ENCODE measurements at regions not wholly inside any gene's neighbourhood (a gene's known extent, or its start where the extent isn't known, plus 50 kb on each side); places are given as distances from the start of the nearest gene placed in this dataset.

DNA sequence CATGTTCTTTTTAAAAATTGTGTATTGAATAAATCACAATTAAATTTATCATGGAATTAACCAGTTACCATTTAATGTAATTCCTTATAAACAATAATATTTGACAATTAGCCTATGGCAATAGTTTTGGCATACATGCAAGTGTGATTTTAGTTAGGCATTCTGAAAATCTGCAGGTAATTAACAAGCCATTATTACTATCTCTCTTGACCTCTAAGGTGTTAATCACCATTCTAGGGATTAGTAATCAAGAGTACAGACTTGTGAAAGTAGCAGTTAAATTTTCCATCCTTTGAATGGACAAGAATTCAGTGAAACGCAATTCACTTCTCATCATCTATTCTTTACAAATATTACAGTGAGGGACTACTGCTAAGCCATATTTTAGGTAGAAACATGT lies 127.7 kb upstream of the CHST9 start:
- TF ChIP-seq GATA2 (IDR thresholded peaks at IDR 0.05; ENCODE audit: insufficient read depth, insufficient read length, low read depth, low read length) (no peak), JUN (IDR thresholded peaks at IDR 0.05; ENCODE audit: borderline replicate concordance, insufficient read depth, insufficient read length, low read depth) (no peak), POLR2A (IDR thresholded peaks at IDR 0.05; ENCODE audit: low read depth, low read length) (no peak)
- TF ChIP-seq, protein P1, sequence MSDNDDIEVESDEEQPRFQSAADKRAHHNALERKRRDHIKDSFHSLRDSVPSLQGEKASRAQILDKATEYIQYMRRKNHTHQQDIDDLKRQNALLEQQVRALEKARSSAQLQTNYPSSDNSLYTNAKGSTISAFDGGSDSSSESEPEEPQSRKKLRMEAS (IDR thresholded peaks at IDR 0.05; ENCODE audit: insufficient read depth, insufficient read length): no peak
- dilution Hi-C loops (cut with MboI; ENCODE audit: extremely low pct_ligation_motif_present, low sequenced_read_pairs): no loop called here

DNA sequence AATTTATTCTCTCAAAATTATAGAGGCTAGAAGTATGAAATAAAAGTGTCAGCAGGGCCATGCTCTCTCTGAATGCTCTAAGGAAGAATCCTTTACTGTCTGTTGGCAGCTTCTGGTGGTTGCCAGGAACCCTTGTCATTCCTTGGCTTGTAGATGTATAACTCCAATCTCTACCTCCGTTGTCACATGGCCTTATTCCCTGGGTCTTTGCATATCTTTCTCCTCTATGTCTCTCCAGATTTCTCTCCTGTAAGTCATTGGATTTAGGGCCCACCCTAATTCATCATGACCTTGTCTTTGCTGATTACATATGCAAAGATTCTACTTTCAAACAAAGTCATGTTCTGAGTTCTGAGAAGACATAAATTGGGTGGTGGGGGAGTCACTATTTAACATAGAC lies 127.0 kb upstream of the CHST9 start:
- no peaks in the 10 kb centered on the region for H3K79me2 ChIP-seq (ENCODE audit: control insufficient read depth, insufficient read depth, low read length)
- H3K9ac ChIP-seq (replicated peaks; ENCODE audit: extremely low read depth, insufficient read depth, low read length): no peak overlapping the region
- CTCF ChIA-PET: no interaction called here
- H3K4me3 ChIP-seq (replicated peaks in 1 of 3; ENCODE audit: insufficient read depth in 1 of 3, low read depth in 1 of 3, low read length in 3 of 3): no peak overlapping the region
- dilution Hi-C loops (cut with MboI; ENCODE audit: extremely low pct_ligation_motif_present, low sequenced_read_pairs) (no loop called here), intact Hi-C loops (cut with micrococcal nuclease) (no loop called here)
- no peaks in the 10 kb centered on the region for H3K4me1 ChIP-seq (ENCODE audit: control insufficient read depth, extremely low read depth, insufficient read depth, low read length)
- H3K9me1 ChIP-seq (replicated peaks; ENCODE audit: control insufficient read depth, extremely low read depth, insufficient read depth, low read length): no peaks in the 10 kb centered on the region
- no peak for FAIRE-seq
- H2AFZ ChIP-seq (ENCODE audit: low read depth, low read length): no peak overlapping the region
- no peaks in the 10 kb centered on the region for H4K20me1 ChIP-seq (replicated peaks; ENCODE audit: control insufficient read depth, extremely low read depth, insufficient read depth, low read length)
- H3K27me3 ChIP-seq (ENCODE audit: control insufficient read depth in 2 of 2, insufficient read depth in 2 of 2, low read length in 2 of 2): no peaks in the 10 kb centered on the region
- no peak for TF ChIP-seq POLR2A (IDR thresholded peaks at IDR 0.05; ENCODE audit: low read depth, low read length)
- no peak for TF ChIP-seq JUN (IDR thresholded peaks at IDR 0.05; ENCODE audit: borderline replicate concordance, insufficient read depth, insufficient read length, low read depth)
- TF ChIP-seq POLR2AphosphoS5 (IDR thresholded peaks at IDR 0.05; ENCODE audit: insufficient read depth, low read depth, low read length): no peak
- TF ChIP-seq EZH2 (IDR thresholded peaks at IDR 0.05; ENCODE audit: borderline replicate concordance, low read depth, low read length, severe bottlenecking): no peak
- TF ChIP-seq, protein P1 (IDR thresholded peaks at IDR 0.05; ENCODE audit: insufficient read depth, insufficient read length): no peak
- TF ChIP-seq MYC (IDR thresholded peaks at IDR 0.05; ENCODE audit: low read depth, low read length): no peak
- TF ChIP-seq FOS (IDR thresholded peaks at IDR 0.05; ENCODE audit: borderline replicate concordance, insufficient read depth, low read length): no peak
- no peak for TF ChIP-seq GATA2 (IDR thresholded peaks at IDR 0.05; ENCODE audit: insufficient read depth, insufficient read length, low read depth, low read length)
- TF ChIP-seq, protein P2, sequence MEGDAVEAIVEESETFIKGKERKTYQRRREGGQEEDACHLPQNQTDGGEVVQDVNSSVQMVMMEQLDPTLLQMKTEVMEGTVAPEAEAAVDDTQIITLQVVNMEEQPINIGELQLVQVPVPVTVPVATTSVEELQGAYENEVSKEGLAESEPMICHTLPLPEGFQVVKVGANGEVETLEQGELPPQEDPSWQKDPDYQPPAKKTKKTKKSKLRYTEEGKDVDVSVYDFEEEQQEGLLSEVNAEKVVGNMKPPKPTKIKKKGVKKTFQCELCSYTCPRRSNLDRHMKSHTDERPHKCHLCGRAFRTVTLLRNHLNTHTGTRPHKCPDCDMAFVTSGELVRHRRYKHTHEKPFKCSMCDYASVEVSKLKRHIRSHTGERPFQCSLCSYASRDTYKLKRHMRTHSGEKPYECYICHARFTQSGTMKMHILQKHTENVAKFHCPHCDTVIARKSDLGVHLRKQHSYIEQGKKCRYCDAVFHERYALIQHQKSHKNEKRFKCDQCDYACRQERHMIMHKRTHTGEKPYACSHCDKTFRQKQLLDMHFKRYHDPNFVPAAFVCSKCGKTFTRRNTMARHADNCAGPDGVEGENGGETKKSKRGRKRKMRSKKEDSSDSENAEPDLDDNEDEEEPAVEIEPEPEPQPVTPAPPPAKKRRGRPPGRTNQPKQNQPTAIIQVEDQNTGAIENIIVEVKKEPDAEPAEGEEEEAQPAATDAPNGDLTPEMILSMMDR (IDR thresholded peaks at IDR 0.05; ENCODE audit: extremely low read depth in 1 of 2, insufficient read depth in 1 of 2, low read depth in 1 of 2, low read length in 2 of 2): no peak
- POLR2A ChIA-PET: no interaction called here
- BruUV-seq (replicated peaks): no TSS peak
- H3K4me2 ChIP-seq (ENCODE audit: insufficient read depth, low read length): no peak overlapping the region
- no peak for DNase-seq (ENCODE audit: low read depth, low spot score)
- H3K9me3 ChIP-seq (replicated peaks; ENCODE audit: control insufficient read depth, insufficient read depth, low read length): no peaks in the 10 kb centered on the region
- no peak overlapping the region for H3K27ac ChIP-seq (ENCODE audit: insufficient read depth, low read depth, low read length)
- no peaks in the 10 kb centered on the region for H3K36me3 ChIP-seq (ENCODE audit: control insufficient read depth in 2 of 2, extremely low read depth in 1 of 2, insufficient read depth in 2 of 2, low read length in 2 of 2)

More for the DNA sequence above, 127.7 kb upstream of the CHST9 start:
- FAIRE-seq (no peak), DNase-seq (ENCODE audit: low read depth, low spot score) (no peak)
- no peak overlapping the region for H2AFZ ChIP-seq (ENCODE audit: low read depth, low read length)
- H3K27me3 ChIP-seq (ENCODE audit: control insufficient read depth in 2 of 2, insufficient read depth in 2 of 2, low read length in 2 of 2): no peaks in the 10 kb centered on the region
- CTCF ChIA-PET: no interaction called here
- H3K4me2 ChIP-seq (ENCODE audit: insufficient read depth, low read length): no peak overlapping the region
- H4K20me1 ChIP-seq (replicated peaks; ENCODE audit: control insufficient read depth, extremely low read depth, insufficient read depth, low read length): no peaks in the 10 kb centered on the region
- no peaks in the 10 kb centered on the region for H3K9me1 ChIP-seq (replicated peaks; ENCODE audit: control insufficient read depth, extremely low read depth, insufficient read depth, low read length)
- no peaks in the 10 kb centered on the region for H3K9me3 ChIP-seq (replicated peaks; ENCODE audit: control insufficient read depth, insufficient read depth, low read length)
- intact Hi-C loops (cut with micrococcal nuclease): no loop called here
- H3K9ac ChIP-seq (replicated peaks; ENCODE audit: extremely low read depth, insufficient read depth, low read length): no peak overlapping the region
- H3K4me1 ChIP-seq (ENCODE audit: control insufficient read depth, extremely low read depth, insufficient read depth, low read length): no peaks in the 10 kb centered on the region
- no TSS peak for BruUV-seq (replicated peaks)
- H3K4me3 ChIP-seq (replicated peaks in 1 of 3; ENCODE audit: insufficient read depth in 1 of 3, low read depth in 1 of 3, low read length in 3 of 3): no peak overlapping the region
- H3K79me2 ChIP-seq (ENCODE audit: control insufficient read depth, insufficient read depth, low read length): no peaks in the 10 kb centered on the region
- no peak overlapping the region for H3K27ac ChIP-seq (ENCODE audit: insufficient read depth, low read depth, low read length)
- POLR2A ChIA-PET: no interaction called here
- no peaks in the 10 kb centered on the region for H3K36me3 ChIP-seq (ENCODE audit: control insufficient read depth in 2 of 2, extremely low read depth in 1 of 2, insufficient read depth in 2 of 2, low read length in 2 of 2)
